NCI-H82 treated with DMSO at 0.1 percent for 48 hours (cell line): ENCODE measurements at regions not wholly inside any gene's neighbourhood (a gene's known extent, or its start where the extent isn't known, plus 50 kb on each side); places are given as distances from the start of the nearest gene placed in this dataset.

ENCODE experiments used
- DNase-seq: peaks from one replicate; lab custom pipeline; 2025; ENCODE audit not compliant: unreplicated experiment; lab: John Stamatoyannopoulos, UW

- peak; percentile 52 for DNase-seq
Observed at GRCh38 chr21:28437061-28437460, 555.6 kb downstream of the LTN1 start.

DNA sequence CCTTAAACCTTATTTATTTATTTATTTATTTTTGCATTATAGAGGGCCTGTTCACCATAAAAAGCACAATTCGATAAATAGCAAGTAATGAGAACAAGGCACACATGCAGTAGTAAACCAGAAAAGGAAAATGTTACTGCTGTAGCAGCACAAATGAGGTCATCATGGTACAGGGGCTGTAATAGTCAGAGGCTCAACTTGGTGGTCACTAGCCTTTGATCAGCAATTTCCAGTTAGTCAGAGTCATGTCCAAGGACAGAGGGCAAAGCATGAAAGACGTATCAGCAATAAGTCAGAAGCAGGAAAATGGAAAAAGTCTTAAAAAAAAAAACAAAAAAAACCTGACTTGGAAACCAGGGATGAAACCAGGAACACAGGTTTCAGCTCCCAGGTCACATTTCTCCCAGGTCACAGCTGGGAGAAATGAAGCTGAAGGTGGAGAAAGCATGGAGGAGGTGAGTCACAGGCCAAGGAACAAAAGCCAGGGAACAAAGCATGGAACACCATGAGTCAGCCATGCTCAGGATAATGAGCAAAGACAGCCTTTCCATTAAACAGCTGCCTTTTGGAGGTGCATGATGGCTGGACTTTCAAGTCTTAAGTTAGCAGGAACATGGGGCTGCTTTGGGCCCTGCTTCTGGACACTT, 556.3 kb downstream of the LTN1 start:
- no peak for DNase-seq

GRCh38 chr21:28431527-28432200, 561.0 kb downstream of the LTN1 start:
- no peak for DNase-seq

DNA sequence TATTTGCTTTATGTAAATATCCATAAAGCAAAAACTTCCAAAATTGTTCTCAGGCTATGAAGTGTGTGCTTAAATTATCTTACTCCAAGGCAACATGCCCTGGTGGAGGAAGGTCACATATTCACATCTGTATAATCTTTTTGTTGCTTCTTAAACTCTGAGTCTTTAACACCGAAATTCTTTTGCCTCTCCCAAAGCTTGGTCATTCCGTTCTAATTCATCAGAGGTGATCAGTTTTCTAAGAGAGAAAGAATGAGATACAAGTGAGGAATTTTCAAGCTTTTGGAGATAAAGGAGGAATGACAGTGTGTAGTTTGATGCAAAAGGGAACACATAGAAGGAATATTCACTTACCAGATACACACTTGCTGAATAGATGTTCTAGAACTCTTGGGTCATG, 561.7 kb downstream of the LTN1 start:
- DNase-seq, result no peak

- DNase-seq, result no peak
Observed at GRCh38 chr21:28429161-28429560, 563.5 kb downstream of the LTN1 start.

- DNase-seq, result no peak
Observed at GRCh38 chr21:28427394-28428022, 565.2 kb downstream of the LTN1 start.

GRCh38 chr21:28426545-28426944, 566.1 kb downstream of the LTN1 start:
- DNase-seq, result no peak

DNA sequence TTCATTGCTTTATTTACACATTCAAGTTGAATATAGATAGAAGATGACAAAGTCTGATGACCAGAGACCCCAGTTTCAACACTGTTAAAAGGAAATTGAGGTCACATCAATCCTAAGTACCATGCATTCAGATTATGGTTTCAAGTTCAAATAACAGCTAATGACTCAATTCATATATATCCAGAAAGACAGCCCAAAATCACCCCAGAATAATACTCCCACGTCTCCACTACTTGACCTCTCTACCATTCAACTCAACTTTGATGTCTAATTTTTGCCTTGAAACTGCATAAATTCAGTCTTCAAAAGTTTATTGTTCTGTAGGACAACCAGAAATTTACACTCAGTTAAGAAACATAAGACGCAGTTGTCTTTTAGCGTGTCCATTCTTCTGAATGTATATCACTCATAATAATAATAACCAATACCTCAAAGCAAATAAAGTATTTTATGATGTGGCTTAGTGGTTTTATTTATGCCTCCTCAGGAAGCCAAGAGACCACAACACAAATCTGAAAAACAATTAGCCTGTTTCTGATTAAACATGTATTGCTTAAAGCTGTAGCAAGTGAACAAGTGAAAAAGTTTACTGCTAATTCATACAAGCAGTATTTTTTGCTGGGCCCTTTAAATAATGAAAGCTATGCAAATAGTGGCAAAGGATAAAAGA, 569.0 kb downstream of the LTN1 start:
- no peak for DNase-seq

- DNase-seq, result no peak
Observed at GRCh38 chr21:28421716-28422524, 570.8 kb downstream of the LTN1 start.

DNA sequence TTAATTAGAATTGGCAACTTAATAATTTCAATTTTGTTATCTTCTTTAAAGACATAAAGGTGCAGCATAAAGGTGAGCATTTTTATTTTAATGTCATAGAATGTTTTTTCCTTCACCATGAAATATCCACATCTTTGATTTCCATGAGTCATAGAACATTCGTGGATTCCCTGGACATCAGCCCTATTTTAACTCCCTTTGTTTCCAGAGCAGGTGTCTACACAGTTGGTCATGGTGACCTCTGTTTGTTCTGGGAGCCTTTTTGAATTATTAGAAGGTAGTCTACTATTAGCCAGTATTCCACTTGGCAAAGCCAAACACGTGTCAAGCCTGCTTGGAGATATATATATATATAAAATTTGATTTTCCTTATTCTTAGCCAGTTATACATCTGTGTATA, 572.9 kb downstream of the LTN1 start:
- DNase-seq, result no peak

DNA sequence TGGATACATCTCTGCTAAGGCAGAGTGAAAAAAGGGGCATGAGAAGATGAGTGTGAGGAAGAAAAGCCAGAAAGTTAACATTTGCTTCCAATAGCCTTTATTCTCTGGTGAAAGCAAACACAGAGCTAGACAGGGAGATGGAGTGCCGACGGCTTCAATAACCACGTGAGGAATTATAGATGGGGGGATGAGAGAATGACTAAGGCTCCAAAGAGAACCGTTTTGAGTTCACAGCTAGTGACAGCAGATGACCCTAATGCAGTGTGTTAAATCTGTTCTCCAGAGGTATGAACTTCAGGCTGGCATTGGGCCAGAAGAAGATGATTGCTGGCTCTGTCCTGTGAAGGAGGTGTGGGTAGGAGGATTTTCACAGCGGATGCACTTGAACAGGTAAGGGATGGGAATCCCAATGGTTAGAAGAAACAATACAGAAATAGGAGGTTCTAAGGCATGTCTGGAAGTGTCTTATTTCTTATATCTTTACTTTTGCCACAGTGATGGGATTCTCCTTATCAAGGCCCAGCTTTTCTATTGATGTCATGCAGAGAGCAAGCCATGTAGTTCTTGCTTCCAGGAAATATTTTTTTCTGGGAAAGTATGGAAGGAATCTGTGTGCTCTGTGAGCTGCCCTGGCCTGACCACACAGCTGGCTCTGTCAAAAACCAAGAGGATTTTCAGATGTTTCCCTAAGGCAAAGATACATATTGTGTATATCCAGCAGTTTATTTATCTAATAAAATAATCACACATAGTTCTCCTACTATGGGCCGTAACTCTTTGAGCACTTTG, 573.8 kb downstream of the LTN1 start:
- no peak for DNase-seq

DNA sequence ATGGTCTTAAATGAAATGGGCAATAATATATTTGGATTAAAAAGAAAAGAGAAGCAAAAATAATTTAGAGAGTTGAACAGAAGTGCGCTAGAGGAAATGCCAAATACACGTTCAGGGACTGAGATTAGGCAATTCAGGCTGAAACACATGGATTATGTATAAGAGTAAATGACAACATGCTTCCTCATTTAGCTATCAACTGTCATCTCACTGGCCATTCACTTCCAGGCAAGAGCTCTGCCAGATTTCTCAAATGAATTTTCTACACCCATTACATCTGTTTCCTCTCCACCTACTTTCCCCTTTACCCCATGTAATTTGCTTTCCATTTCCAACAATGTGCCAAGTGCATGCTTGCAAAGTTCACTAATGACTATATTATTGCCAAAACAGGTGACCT, 582.4 kb downstream of the LTN1 start:
- no peak for DNase-seq

DNA sequence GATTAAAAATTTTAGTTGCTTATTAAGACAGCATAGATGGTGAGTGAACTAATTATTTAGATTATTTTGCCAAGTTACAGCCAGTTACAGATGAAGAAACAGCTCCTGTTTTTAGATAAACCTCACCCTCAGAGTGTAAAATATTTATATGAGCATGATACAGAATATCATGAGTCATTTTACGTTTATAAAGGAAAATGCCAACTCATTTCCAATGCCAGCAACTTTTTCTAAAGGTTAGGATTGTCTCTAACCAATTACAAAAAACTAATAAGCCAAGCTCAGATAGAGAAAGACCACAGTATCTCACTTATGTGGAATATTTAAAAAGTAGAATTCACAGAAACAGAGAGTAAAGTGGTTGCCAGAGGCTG, 590.1 kb downstream of the LTN1 start:
- no peak for DNase-seq

DNA sequence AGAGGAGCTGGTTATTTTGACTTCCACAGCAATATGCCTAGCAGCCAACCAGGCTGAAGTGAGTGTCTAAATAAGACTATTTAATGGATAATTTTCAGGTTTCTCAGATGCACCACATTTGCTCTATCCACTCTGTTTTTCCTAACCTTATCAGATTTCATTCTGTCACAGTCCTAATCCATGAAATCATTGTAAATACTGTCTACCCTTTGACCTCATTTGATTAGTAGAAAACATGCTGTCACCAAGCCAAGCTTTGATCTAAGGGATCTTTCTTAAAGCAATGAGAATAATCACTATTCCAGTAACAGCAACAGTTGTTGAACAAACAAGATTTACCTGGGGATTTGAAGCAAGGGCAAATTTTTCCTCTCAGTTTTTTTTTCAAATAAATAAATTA, 595.6 kb downstream of the LTN1 start:
- no peak for DNase-seq

GRCh38 chr21:28396421-28396820, 596.3 kb downstream of the LTN1 start:
- no peak for DNase-seq

DNA sequence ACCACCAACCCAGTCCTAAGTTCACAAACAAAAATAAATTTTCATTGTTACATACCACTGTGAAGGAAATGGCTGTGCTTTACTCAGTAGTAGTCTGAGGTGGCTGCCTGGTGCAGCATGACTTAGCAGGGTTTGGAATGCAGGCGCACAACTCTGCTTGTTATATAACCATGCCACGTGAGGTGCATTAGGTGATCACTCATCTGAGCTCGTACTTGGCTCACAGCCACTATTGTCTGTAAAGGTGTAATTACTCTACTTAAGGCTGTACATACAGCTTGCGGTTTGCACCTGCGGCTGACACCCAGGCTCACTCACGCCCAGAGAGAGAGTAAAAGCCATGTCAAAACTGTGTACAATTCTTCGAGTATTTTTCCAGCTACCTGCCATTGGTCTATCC, 599.4 kb downstream of the LTN1 start:
- DNase-seq, result no peak

- no peak for DNase-seq
Observed at GRCh38 chr21:28391938-28392849, 600.5 kb downstream of the LTN1 start.

GRCh38 chr21:28387220-28387619, 605.5 kb downstream of the LTN1 start:
- no peak for DNase-seq

- no peak for DNase-seq
Observed at GRCh38 chr21:28385845-28386244, 606.8 kb downstream of the LTN1 start.
